CD4-positive, alpha-beta T cell (primary cell): ENCODE measurements at regions not wholly inside any gene's neighbourhood (a gene's known extent, or its start where the extent isn't known, plus 50 kb on each side); places are given as distances from the start of the nearest gene placed in this dataset.

Source experiments
- ATAC-seq: fragments of 200-7000 bp; cut with Tn5 transposase; one replicate; pipeline ENCODE4 v1.10.0; 2022; ENCODE audit warnings: mild to moderate bottlenecking; ENCODE audit not compliant: poor library complexity
- CTCF ChIA-PET: fragments of 350-600 bp; sonication (Branson Sonifier 250); formaldehyde crosslinking; loops from one replicate; lab custom pipeline; 2021; ENCODE audit warnings: antibody characterized with exemption, inconsistent platforms; lab: Charles Lee
- POLR2A ChIA-PET: fragments of 350-600 bp; sonication (Branson Sonifier 250); formaldehyde crosslinking; loops from one replicate; lab custom pipeline; 2021; ENCODE audit warnings: antibody characterized with exemption, inconsistent platforms; lab: Charles Lee
- DNase-seq, 14 experiments: peaks; one replicate each; pipeline ENCODE4 v3.0.0-alpha.2; 2013 to 2020; ENCODE audit warnings: mixed read lengths in 2 of 14
- H3K27ac ChIP-seq, 2 donors: one replicate each; pipeline versions ENCODE4 v1.5.1 to v1.7.0; 2013; ENCODE audit warnings: low read length in 2 of 2, low read depth in 1 of 2, mild to moderate bottlenecking in 1 of 2
- H3K27me3 ChIP-seq, 2 experiments: 1 replicate in 1 of 2; 2 replicates in 1 of 2; pipeline versions ENCODE4 v1.6.1 to v1.7.0; 2013; ENCODE audit warnings: low read length in 2 of 2, control low read depth in 1 of 2, mild to moderate bottlenecking in 1 of 2, moderate library complexity in 1 of 2; ENCODE audit not compliant: insufficient read depth in 2 of 2, control insufficient read depth in 1 of 2
- H3K36me3 ChIP-seq: one replicate; pipeline ENCODE4 v1.6.1; 2013; ENCODE audit warnings: low read length, control low read depth; ENCODE audit not compliant: insufficient read depth
- H3K4me1 ChIP-seq: one replicate; pipeline ENCODE4 v1.6.1; 2013; ENCODE audit warnings: low read length, control low read depth; ENCODE audit not compliant: insufficient read depth
- H3K4me3 ChIP-seq: one replicate; pipeline ENCODE4 v1.5.1; 2013; ENCODE audit warnings: mild to moderate bottlenecking, low read length, moderate library complexity
- H3K9me3 ChIP-seq, 2 experiments: 1 replicate in 1 of 2; 2 replicates in 1 of 2; pipeline versions ENCODE4 v1.6.1 to v1.7.0; 2013; ENCODE audit warnings: low read length in 2 of 2, mild to moderate bottlenecking in 2 of 2, control low read depth in 1 of 2, moderate library complexity in 1 of 2; ENCODE audit not compliant: control insufficient read depth in 1 of 2, insufficient read depth in 1 of 2
- H3K27ac Mint-ChIP-seq: one replicate; pipeline ENCODE4 v1.8.0; 2020; ENCODE audit warnings: mixed read lengths
- H3K27me3 Mint-ChIP-seq: one replicate; pipeline ENCODE4 v1.8.0; 2021; ENCODE audit warnings: mixed read lengths
- H3K36me3 Mint-ChIP-seq: one replicate; pipeline ENCODE4 v1.8.0; 2021; ENCODE audit warnings: low read depth, mixed read lengths
- H3K4me1 Mint-ChIP-seq: one replicate; pipeline ENCODE4 v1.8.0; 2021; ENCODE audit warnings: low read depth, mixed read lengths
- H3K4me3 Mint-ChIP-seq: one replicate; pipeline ENCODE4 v1.8.0; 2020; ENCODE audit warnings: mild to moderate bottlenecking, mixed read lengths
- H3K9me3 Mint-ChIP-seq: one replicate; pipeline ENCODE4 v1.8.0; 2020; ENCODE audit warnings: mixed read lengths
- CTCF ChIP-seq: fragments of 200-600 bp; IDR thresholded peaks from one replicate; pipeline ENCODE4 v1.8.0; 2022; ENCODE audit warnings: antibody characterized with exemption, mild to moderate bottlenecking
- intact Hi-C, 2 experiments: fragments of 100-400 bp; cut with DNase I in 1 of 2; cut with micrococcal nuclease in 1 of 2; formaldehyde crosslinking; loops; one replicate each; pipeline versions ENCODE4 v1.15.1 to v1.9.0; 2023 to 2025; cut with DNase I, micrococcal nuclease

- Histone ChIP-seq H3K27me3 (no peaks in the 10 kb centered on the region), H3K4me1 (no peaks in the 10 kb centered on the region), H3K36me3 (no peaks in the 10 kb centered on the region), H3K4me3 (no peak overlapping the region), H3K27ac (no peak overlapping the region), H3K9me3 (peaks cover 0 to 10% of the 10 kb centered on the region in 2 experiments)
- POLR2A ChIA-PET = no interaction called here
- Mint-ChIP-seq H3K36me3 (no peaks in the 10 kb centered on the region), H3K27me3 (peaks cover 7% of the 10 kb centered on the region), H3K4me3 (no peak overlapping the region), H3K4me1 (no peaks in the 10 kb centered on the region), H3K9me3 (peaks cover 3% of the 10 kb centered on the region), H3K27ac (no peak overlapping the region)
- TF ChIP-seq CTCF = no peak
- no peak for ATAC-seq
- no peak for DNase-seq
- intact Hi-C loops = no loop called here
- CTCF ChIA-PET = no interaction called here
Observed at GRCh38 chr18:77967791-77968190, 718.1 kb downstream of the GALR1 start.

- CTCF ChIA-PET = no interaction called here
- no peak overlapping the region for H3K4me3 Mint-ChIP-seq
- Histone ChIP-seq H3K36me3 (no peaks in the 10 kb centered on the region), H3K27me3 (no peaks in the 10 kb centered on the region), H3K9me3 (peaks cover 0 to 12% of the 10 kb centered on the region in 2 experiments), H3K4me1 (no peaks in the 10 kb centered on the region), H3K4me3 (no peak overlapping the region), H3K27ac (no peak overlapping the region)
- intact Hi-C loops = no loop called here
- no peak for ATAC-seq
- no peak overlapping the region for H3K27ac Mint-ChIP-seq
- H3K4me1 Mint-ChIP-seq = no peaks in the 10 kb centered on the region
- no peak for TF ChIP-seq CTCF
- H3K27me3 Mint-ChIP-seq = peaks cover 7% of the 10 kb centered on the region
- POLR2A ChIA-PET = no interaction called here
- H3K36me3 Mint-ChIP-seq = no peaks in the 10 kb centered on the region
- DNase-seq = no peak
- no peaks in the 10 kb centered on the region for H3K9me3 Mint-ChIP-seq
Observed at GRCh38 chr18:77969972-77970371, 720.3 kb downstream of the GALR1 start.

- H3K9me3 Mint-ChIP-seq = no peaks in the 10 kb centered on the region
- H3K27ac ChIP-seq = no peak overlapping the region
- DNase-seq (no peak), ATAC-seq (no peak)
- H3K27ac Mint-ChIP-seq = no peak overlapping the region
- ChIA-PET CTCF (no interaction called here), POLR2A (no interaction called here)
- H3K27me3 Mint-ChIP-seq = peaks cover 7% of the 10 kb centered on the region
- H3K4me3 ChIP-seq = no peak overlapping the region
- intact Hi-C loops = no loop called here
- TF ChIP-seq CTCF = no peak
- no peaks in the 10 kb centered on the region for H3K27me3 ChIP-seq
- H3K36me3 Mint-ChIP-seq = no peaks in the 10 kb centered on the region
- no peaks in the 10 kb centered on the region for H3K4me1 Mint-ChIP-seq
- no peak overlapping the region for H3K4me3 Mint-ChIP-seq
- H3K4me1 ChIP-seq = no peaks in the 10 kb centered on the region
- peaks cover 0 to 17% of the 10 kb centered on the region in 2 experiments for H3K9me3 ChIP-seq
- H3K36me3 ChIP-seq = no peaks in the 10 kb centered on the region
Observed at GRCh38 chr18:77970814-77971213, 721.2 kb downstream of the GALR1 start.
